Astrocyte (in vitro differentiated cells and primary cell): ENCODE measurements at regions not wholly inside any gene's neighbourhood (a gene's known extent, or its start where the extent isn't known, plus 50 kb on each side); places are given as distances from the start of the nearest gene placed in this dataset.
"Not testable (repeated sequence)": the region's sequence is repeated elsewhere in the genome, so short reads cannot be mapped to it uniquely, and the experiment has no call there.

Experiments used
- DNase-seq: peaks from one replicate; pipeline ENCODE4 v3.0.0-alpha.2; 2010; ENCODE audit warnings: low read depth
- FAIRE-seq: peaks from 2 replicates; lab custom pipeline; 2011; peaks lifted over from hg19 to GRCh38; lab: Jason Lieb, UNC
- H2AFZ ChIP-seq: 2 replicates; pipeline ENCODE4 v1.6.0; 2012; ENCODE audit warnings: low read depth, low read length, inconsistent platforms
- H3K27ac ChIP-seq: 2 replicates; pipeline ENCODE4 v1.5.1; 2011; ENCODE audit warnings: low read depth, low read length, inconsistent platforms
- H3K27me3 ChIP-seq: 2 replicates; pipeline ENCODE4 v1.6.0; 2011; ENCODE audit warnings: low read length, inconsistent platforms; ENCODE audit not compliant: insufficient read depth
- H3K36me3 ChIP-seq: 2 replicates; pipeline ENCODE4 v1.5.1; 2011; ENCODE audit warnings: low read length, inconsistent platforms; ENCODE audit not compliant: insufficient read depth
- H3K4me1 ChIP-seq: 2 replicates; pipeline ENCODE4 v1.5.1; 2011; ENCODE audit warnings: low read length, inconsistent platforms; ENCODE audit not compliant: insufficient read depth
- H3K4me2 ChIP-seq: 2 replicates; pipeline ENCODE4 v1.6.0; 2012; ENCODE audit warnings: low read length, inconsistent platforms
- H3K4me3 ChIP-seq: 2 replicates; pipeline ENCODE4 v1.5.1; 2011; ENCODE audit warnings: low read depth, mild to moderate bottlenecking, low read length, inconsistent platforms; ENCODE audit not compliant: insufficient read depth
- H3K79me2 ChIP-seq: 2 replicates; pipeline ENCODE4 v1.6.0; 2012; ENCODE audit warnings: mild to moderate bottlenecking, low read length, inconsistent platforms; ENCODE audit not compliant: insufficient read depth
- H3K9ac ChIP-seq: 2 replicates; pipeline ENCODE4 v1.6.0; 2012; ENCODE audit warnings: mild to moderate bottlenecking, low read length, inconsistent platforms
- H3K9me3 ChIP-seq: 2 replicates; pipeline ENCODE4 v1.5.1; 2012; ENCODE audit warnings: low read depth, mild to moderate bottlenecking, low read length, inconsistent platforms; ENCODE audit not compliant: insufficient read depth
- H4K20me1 ChIP-seq: 2 replicates; pipeline ENCODE4 v1.6.0; 2012; ENCODE audit warnings: low read length, inconsistent platforms; ENCODE audit not compliant: insufficient read depth
- H3K27ac Mint-ChIP-seq: one replicate; pipeline ENCODE4 v1.8.0; 2021; ENCODE audit warnings: mild to moderate bottlenecking, mixed read lengths; ENCODE audit not compliant: unreplicated experiment
- H3K27me3 Mint-ChIP-seq: one replicate; pipeline ENCODE4 v1.8.0; 2021; ENCODE audit warnings: low read depth, mixed read lengths; ENCODE audit not compliant: unreplicated experiment
- H3K36me3 Mint-ChIP-seq: one replicate; pipeline ENCODE4 v1.8.0; 2021; ENCODE audit warnings: low read depth, mixed read lengths; ENCODE audit not compliant: unreplicated experiment
- H3K4me1 Mint-ChIP-seq: one replicate; pipeline ENCODE4 v1.8.0; 2021; ENCODE audit warnings: low read depth, mixed read lengths; ENCODE audit not compliant: unreplicated experiment
- H3K4me3 Mint-ChIP-seq: one replicate; pipeline ENCODE4 v1.8.0; 2021; ENCODE audit warnings: mild to moderate bottlenecking, moderate library complexity, mixed read lengths; ENCODE audit not compliant: unreplicated experiment
- H3K9me3 Mint-ChIP-seq: one replicate; pipeline ENCODE4 v1.8.0; 2021; ENCODE audit warnings: mild to moderate bottlenecking, mixed read lengths; ENCODE audit not compliant: unreplicated experiment
- EZH2 ChIP-seq: IDR thresholded peaks from 2 replicates; pipeline ENCODE4 v1.6.1; 2012; ENCODE audit warnings: mild to moderate bottlenecking, low read length, inconsistent platforms; ENCODE audit not compliant: insufficient read depth
- TF ChIP-seq, protein P1 (sequence below): IDR thresholded peaks from 2 replicates; pipeline ENCODE4 v1.5.1; 2011; ENCODE audit warnings: low read depth, mild to moderate bottlenecking, inconsistent platforms, low read length, moderate library complexity; ENCODE audit not compliant: insufficient read depth

DNA sequence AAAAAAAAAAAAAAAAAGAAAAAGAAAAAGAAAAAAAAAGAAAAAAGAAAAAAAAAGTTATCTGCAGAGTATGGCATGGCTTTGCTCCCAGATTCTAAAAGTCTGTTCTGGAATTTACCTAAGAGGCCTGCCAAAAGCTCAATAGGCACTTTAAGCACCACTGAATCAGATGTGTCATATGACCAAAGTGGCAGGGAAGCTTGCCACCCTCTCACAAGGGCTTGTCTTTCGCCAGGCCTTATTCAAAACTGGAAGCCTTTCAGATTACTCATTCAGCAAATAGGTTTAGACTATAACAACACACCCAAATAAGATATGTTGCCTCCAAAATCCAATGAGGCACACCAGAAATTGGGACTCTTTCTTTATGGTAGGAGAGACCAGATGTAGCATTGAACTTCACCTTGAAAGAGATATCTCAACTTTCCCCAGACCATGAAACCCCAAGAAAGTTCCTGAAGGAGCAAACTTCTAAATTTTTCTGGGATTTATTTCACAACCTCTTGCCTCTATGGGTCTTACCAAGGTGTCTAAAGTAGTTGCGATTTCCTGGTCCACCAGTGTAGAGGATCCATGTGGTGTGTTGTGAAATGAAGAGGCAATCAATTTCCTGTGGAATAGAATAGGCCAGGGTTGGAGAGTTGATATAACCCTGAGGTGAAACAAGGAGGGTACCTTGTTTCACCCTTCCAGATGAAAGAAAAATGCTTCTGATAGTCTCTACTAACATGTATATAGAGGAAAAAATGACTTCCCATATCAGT lies 218.8 kb downstream of the DAD1 start:
- Histone ChIP-seq H3K9ac (no peak overlapping the region), H3K79me2 (no peaks in the 10 kb centered on the region), H3K4me2 (no peak overlapping the region), H3K4me3 (no peak overlapping the region), H3K4me1 (no peaks in the 10 kb centered on the region), H2AFZ (no peak overlapping the region), H4K20me1 (no peaks in the 10 kb centered on the region), H3K9me3 (no peaks in the 10 kb centered on the region), H3K27me3 (peaks cover 3% of the 10 kb centered on the region), H3K27ac (no peak overlapping the region), H3K36me3 (no peaks in the 10 kb centered on the region)
- no peak overlapping the region for H3K4me3 Mint-ChIP-seq
- TF ChIP-seq EZH2, result no peak
- TF ChIP-seq, protein P1, sequence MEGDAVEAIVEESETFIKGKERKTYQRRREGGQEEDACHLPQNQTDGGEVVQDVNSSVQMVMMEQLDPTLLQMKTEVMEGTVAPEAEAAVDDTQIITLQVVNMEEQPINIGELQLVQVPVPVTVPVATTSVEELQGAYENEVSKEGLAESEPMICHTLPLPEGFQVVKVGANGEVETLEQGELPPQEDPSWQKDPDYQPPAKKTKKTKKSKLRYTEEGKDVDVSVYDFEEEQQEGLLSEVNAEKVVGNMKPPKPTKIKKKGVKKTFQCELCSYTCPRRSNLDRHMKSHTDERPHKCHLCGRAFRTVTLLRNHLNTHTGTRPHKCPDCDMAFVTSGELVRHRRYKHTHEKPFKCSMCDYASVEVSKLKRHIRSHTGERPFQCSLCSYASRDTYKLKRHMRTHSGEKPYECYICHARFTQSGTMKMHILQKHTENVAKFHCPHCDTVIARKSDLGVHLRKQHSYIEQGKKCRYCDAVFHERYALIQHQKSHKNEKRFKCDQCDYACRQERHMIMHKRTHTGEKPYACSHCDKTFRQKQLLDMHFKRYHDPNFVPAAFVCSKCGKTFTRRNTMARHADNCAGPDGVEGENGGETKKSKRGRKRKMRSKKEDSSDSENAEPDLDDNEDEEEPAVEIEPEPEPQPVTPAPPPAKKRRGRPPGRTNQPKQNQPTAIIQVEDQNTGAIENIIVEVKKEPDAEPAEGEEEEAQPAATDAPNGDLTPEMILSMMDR, result no peak
- DNase-seq, result peak; percentile 65
- no peaks in the 10 kb centered on the region for H3K36me3 Mint-ChIP-seq
- H3K27ac Mint-ChIP-seq, result no peak overlapping the region
- no peak for FAIRE-seq
- H3K27me3 Mint-ChIP-seq, result peaks cover 12% of the 10 kb centered on the region
- no peaks in the 10 kb centered on the region for H3K4me1 Mint-ChIP-seq
- H3K9me3 Mint-ChIP-seq, result peaks cover 3% of the 10 kb centered on the region

DNA sequence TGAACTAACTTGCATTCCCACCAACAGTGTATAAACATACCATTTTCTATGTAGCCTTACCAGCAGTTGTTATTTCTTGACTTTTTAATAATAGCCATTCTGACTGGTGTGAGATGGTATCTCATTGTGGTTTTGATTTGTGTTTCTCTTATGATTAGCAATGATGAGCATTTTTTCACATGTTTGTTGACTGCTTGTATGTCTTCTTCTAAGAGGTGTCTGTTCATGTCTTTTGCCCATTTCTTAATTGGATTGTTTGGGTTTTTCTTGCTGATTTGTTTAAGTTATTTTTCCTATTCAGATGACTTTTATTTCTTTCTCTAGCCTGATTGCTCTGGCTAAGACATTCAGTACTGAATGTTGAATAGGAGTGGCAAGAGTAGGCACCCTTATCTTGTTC lies 230.3 kb downstream of the DAD1 start:
- no peak overlapping the region for H3K9ac ChIP-seq
- Mint-ChIP-seq H3K36me3 (no peaks in the 10 kb centered on the region), H3K27ac (no peak overlapping the region), H3K9me3 (peaks cover 9% of the 10 kb centered on the region), H3K27me3 (no peaks in the 10 kb centered on the region), H3K4me1 (no peaks in the 10 kb centered on the region), H3K4me3 (no peak overlapping the region)
- no peaks in the 10 kb centered on the region for H3K79me2 ChIP-seq
- no peak overlapping the region for H3K4me3 ChIP-seq
- DNase-seq (no peak), FAIRE-seq (no peak)
- H3K4me2 ChIP-seq, result no peak overlapping the region
- H3K27me3 ChIP-seq, result peaks cover 5% of the 10 kb centered on the region
- no peaks in the 10 kb centered on the region for H3K9me3 ChIP-seq
- H2AFZ ChIP-seq, result no peak overlapping the region
- H3K4me1 ChIP-seq, result no peaks in the 10 kb centered on the region
- no peaks in the 10 kb centered on the region for H4K20me1 ChIP-seq
- H3K36me3 ChIP-seq, result no peaks in the 10 kb centered on the region
- TF ChIP-seq EZH2, result no peak
- TF ChIP-seq, protein P1, result no peak
- H3K27ac ChIP-seq, result no peak overlapping the region

DNA sequence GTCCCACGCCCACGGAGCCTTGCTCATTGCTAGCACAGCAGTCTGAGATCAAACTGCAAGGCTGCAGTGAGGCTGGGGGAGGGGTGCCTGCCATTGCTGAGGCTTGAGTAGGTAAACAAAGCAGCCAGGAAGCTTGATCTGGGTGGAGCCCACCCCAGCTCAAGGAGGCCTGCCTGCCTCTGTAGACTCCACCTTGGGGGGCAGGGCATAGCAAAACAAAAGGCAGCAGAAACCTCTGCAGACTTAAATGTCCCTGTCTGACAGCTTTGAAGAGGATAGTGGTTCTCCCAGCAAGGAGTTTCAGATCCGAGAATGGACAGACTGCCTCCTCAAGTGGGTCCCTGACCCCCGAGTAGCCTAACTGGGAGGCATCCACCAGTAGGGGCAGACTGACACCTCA lies 239.7 kb downstream of the DAD1 start:
- H3K27me3 ChIP-seq, H3K4me3 Mint-ChIP-seq, DNase-seq, H3K36me3 Mint-ChIP-seq, H2AFZ ChIP-seq, H3K36me3 ChIP-seq, H3K4me3 ChIP-seq, H3K9me3 ChIP-seq, H3K4me2 ChIP-seq, H3K9ac ChIP-seq, H3K4me1 Mint-ChIP-seq, H3K27me3 Mint-ChIP-seq, H3K79me2 ChIP-seq, H3K27ac ChIP-seq, FAIRE-seq, H3K4me1 ChIP-seq, H4K20me1 ChIP-seq, H3K27ac Mint-ChIP-seq: not testable (repeated sequence)
- H3K9me3 Mint-ChIP-seq, result peaks cover 13% of the 10 kb centered on the region
